ENCODE measurements at regions not wholly inside any gene's neighbourhood (a gene's known extent, or its start where the extent isn't known, plus 50 kb on each side); places are given as distances from the start of the nearest gene placed in this dataset.

DNA sequence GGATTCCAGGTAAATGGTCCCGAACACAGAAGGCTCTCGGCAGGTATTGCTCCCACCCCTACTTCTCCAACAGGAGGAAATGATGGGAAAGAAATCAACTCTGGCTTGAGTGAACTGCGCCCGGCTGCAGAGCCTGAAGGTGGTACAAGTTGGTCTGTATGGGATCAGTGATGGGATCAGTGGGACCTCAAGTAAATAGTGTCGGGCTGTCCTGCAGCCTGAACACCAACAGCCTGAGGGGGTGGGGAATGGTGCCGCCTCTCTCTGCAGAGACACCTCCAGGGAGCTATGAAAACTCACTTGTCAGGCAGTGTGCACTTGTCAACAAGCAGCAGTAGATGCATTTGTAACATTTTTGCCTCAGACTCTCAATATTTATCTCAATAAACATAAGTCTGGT, 183.5 kb downstream of the MATN1 start:
- ATAC-seq: no peak

GRCh38 chr1:30538993-30539867, 184.2 kb downstream of the MATN1 start:
- TF ChIP-seq CREB5 (CRISPR knock-in tag; IDR thresholded peaks at IDR 0.05; ENCODE audit: low read depth) (no peak), ISL1 (CRISPR knock-in tag; IDR thresholded peaks at IDR 0.05) (no peak), ZFP30 (CRISPR knock-in tag; IDR thresholded peaks at IDR 0.05) (no peak), OSR1 (CRISPR knock-in tag; IDR thresholded peaks at IDR 0.05) (no peak), TOX (CRISPR knock-in tag; IDR thresholded peaks at IDR 0.05; ENCODE audit: borderline replicate concordance) (no peak), ESRRG (CRISPR knock-in tag; IDR thresholded peaks at IDR 0.05) (no peak), CSDC2 (CRISPR knock-in tag; IDR thresholded peaks at IDR 0.05) (no peak), SNAI2 (CRISPR knock-in tag; IDR thresholded peaks at IDR 0.05) (no peak), ZNF8 (CRISPR knock-in tag; IDR thresholded peaks at IDR 0.05) (no peak), ZFP3 (CRISPR knock-in tag; IDR thresholded peaks at IDR 0.05) (no peak), ZNF70 (CRISPR knock-in tag; IDR thresholded peaks at IDR 0.05) (no peak), PATZ1 (CRISPR knock-in tag; IDR thresholded peaks at IDR 0.05; ENCODE audit: borderline replicate concordance) (no peak), ZC3H10 (CRISPR knock-in tag; IDR thresholded peaks at IDR 0.05) (no peak), CSRNP3 (CRISPR knock-in tag; IDR thresholded peaks at IDR 0.05) (no peak), PPARA (CRISPR knock-in tag; IDR thresholded peaks at IDR 0.05; ENCODE audit: borderline replicate concordance) (no peak)
- TF ChIP-seq, protein P1, sequence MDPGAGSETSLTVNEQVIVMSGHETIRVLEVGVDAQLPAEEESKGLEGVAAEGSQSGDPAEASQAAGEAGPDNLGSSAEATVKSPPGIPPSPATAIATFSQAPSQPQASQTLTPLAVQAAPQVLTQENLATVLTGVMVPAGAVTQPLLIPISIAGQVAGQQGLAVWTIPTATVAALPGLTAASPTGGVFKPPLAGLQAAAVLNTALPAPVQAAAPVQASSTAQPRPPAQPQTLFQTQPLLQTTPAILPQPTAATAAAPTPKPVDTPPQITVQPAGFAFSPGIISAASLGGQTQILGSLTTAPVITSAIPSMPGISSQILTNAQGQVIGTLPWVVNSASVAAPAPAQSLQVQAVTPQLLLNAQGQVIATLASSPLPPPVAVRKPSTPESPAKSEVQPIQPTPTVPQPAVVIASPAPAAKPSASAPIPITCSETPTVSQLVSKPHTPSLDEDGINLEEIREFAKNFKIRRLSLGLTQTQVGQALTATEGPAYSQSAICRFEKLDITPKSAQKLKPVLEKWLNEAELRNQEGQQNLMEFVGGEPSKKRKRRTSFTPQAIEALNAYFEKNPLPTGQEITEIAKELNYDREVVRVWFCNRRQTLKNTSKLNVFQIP (CRISPR knock-in tag; IDR thresholded peaks at IDR 0.05; ENCODE audit: borderline replicate concordance, low read depth): no peak
- ATAC-seq: no peak

More for the DNA sequence above, 183.5 kb downstream of the MATN1 start:
- TF ChIP-seq TSHZ2 (CRISPR knock-in tag; IDR thresholded peaks at IDR 0.05) (no peak), CSRNP3 (CRISPR knock-in tag; IDR thresholded peaks at IDR 0.05) (no peak), ZNF8 (CRISPR knock-in tag; IDR thresholded peaks at IDR 0.05) (no peak), BACH2 (CRISPR knock-in tag; IDR thresholded peaks at IDR 0.05; ENCODE audit: borderline replicate concordance) (no peak), ZFP30 (CRISPR knock-in tag; IDR thresholded peaks at IDR 0.05) (no peak)
